OCI-LY7 (cell line): ENCODE measurements at regions not wholly inside any gene's neighbourhood (a gene's known extent, or its start where the extent isn't known, plus 50 kb on each side); places are given as distances from the start of the nearest gene placed in this dataset.

Source experiments
- CTCF ChIP-seq: fragments of 200-600 bp; sonication (generic); conservative IDR thresholded peaks from 2 replicates; pipeline ENCODE4 v1.5.1; 2014; ENCODE audit warnings: mild to moderate bottlenecking, antibody characterized with exemption, low read length, moderate library complexity, mixed read lengths
- EZH2phosphoT487 ChIP-seq: fragments of 200-600 bp; sonication (generic); IDR thresholded peaks from 2 replicates; pipeline ENCODE4 v1.6.1; 2018; ENCODE audit warnings: low read depth, borderline replicate concordance, mild to moderate bottlenecking, mixed run types, antibody characterized with exemption, low read length, moderate library complexity, mixed read lengths

DNA sequence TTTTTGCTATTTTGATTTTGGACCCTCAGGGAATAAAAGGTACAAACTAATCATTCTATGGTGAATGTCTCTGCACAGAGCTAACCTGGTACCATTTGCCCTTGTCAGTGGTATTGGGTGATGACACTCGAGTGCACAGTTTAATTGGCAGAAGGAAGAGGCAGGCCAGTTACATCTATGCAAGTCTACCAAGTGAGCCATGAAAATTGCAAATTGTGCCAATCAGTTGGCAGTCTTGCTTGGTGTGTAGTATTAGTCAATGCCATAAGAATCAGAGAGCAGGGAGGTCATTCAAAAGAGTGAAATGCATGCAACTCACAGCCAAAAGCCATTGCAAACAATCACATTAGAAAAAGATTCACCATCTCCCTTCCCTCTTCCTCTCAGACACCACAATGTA, 479.6 kb downstream of the ADAMTS20 start:
- TF ChIP-seq CTCF = no peak
- no peak for TF ChIP-seq EZH2phosphoT487
